ENCODE measurements at regions not wholly inside any gene's neighbourhood (a gene's known extent, or its start where the extent isn't known, plus 50 kb on each side); places are given as distances from the start of the nearest gene placed in this dataset.
"Not testable (repeated sequence)": the region's sequence is repeated elsewhere in the genome, so short reads cannot be mapped to it uniquely, and the experiment has no call there.

DNA sequence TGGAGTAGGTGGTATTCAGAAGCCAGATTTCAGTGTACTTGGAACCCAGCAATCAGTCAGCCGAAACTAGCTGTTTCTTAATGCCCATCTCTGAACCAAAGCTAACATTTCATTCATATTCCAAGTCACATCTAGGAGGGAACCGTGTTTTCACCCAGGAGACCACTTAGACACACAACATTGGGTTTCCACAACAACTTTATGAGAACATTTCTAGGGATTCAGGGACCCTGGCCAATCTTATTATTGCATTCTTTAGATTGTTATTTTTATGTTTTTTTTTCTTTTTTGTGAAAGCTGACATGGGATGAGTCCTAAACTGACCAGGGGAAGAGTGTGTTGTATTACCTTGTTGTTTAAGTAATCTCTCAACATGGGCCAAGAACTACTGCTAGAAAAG is 72.5 kb upstream of the KIAA0040 start:
- no peak for DNase-seq (ENCODE audit: low read depth, low spot score)
- TF ChIP-seq YY1 (IDR thresholded peaks at IDR 0.05; ENCODE audit: insufficient read depth, insufficient read length) (no peak), SUZ12 (IDR thresholded peaks at IDR 0.05; ENCODE audit: extremely low read depth, insufficient read depth, insufficient read length) (no peak)

DNA sequence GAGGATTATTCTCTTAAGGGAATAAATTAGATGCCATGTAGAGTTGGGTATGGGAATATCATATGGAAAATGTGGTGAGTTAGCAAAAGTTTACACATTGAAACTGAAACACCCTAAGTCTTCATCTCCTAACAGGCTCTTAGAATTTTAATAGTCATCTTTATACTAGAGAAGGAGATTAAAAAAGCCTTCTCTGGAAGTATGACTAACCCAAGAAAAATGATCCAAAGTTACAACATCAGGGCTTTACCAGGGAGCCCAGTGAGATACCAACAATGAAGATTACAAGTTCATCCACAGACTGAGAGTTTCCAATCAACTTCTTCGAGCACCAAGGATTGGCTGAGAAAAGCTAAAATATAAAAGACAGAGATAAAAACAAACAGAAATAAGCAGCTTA is 70.0 kb upstream of the KIAA0040 start:
- H3K4me1 ChIP-seq (ENCODE audit: insufficient read depth, insufficient read length): no peaks in the 10 kb centered on the region
- TF ChIP-seq ZNF274 (IDR thresholded peaks at IDR 0.05; ENCODE audit: low read depth, low read length) (no peak), SUZ12 (IDR thresholded peaks at IDR 0.05; ENCODE audit: extremely low read depth, insufficient read depth, insufficient read length) (no peak), YY1 (IDR thresholded peaks at IDR 0.05; ENCODE audit: insufficient read depth, insufficient read length) (no peak)
- peaks cover 7% of the 10 kb centered on the region; the same call in 1 of the 2 replicates for H3K9me3 ChIP-seq (ENCODE audit: insufficient read depth, low read length)
- H3K27me3 ChIP-seq (ENCODE audit: insufficient read depth, insufficient read length): no peaks in the 10 kb centered on the region
- H3K36me3 ChIP-seq (ENCODE audit: insufficient read depth, insufficient read length, low read length): no peaks in the 10 kb centered on the region
- no peak for DNase-seq (ENCODE audit: low read depth, low spot score)
- H3K4me3 ChIP-seq (ENCODE audit: insufficient read length, low read depth): no peak overlapping the region
- no peak overlapping the region for H3K9ac ChIP-seq (ENCODE audit: insufficient read length, low read depth)

More for the DNA sequence above, 72.5 kb upstream of the KIAA0040 start:
- Histone ChIP-seq H3K9me3 (ENCODE audit: insufficient read depth, low read length) (peaks cover 7% of the 10 kb centered on the region; the same call in 1 of the 2 replicates), H3K27me3 (ENCODE audit: insufficient read depth, insufficient read length) (no peaks in the 10 kb centered on the region), H3K4me1 (ENCODE audit: insufficient read depth, insufficient read length) (no peaks in the 10 kb centered on the region), H3K36me3 (ENCODE audit: insufficient read depth, insufficient read length, low read length) (no peaks in the 10 kb centered on the region), H3K9ac (ENCODE audit: insufficient read length, low read depth) (no peak overlapping the region), H3K4me3 (ENCODE audit: insufficient read length, low read depth) (no peak overlapping the region)

DNA sequence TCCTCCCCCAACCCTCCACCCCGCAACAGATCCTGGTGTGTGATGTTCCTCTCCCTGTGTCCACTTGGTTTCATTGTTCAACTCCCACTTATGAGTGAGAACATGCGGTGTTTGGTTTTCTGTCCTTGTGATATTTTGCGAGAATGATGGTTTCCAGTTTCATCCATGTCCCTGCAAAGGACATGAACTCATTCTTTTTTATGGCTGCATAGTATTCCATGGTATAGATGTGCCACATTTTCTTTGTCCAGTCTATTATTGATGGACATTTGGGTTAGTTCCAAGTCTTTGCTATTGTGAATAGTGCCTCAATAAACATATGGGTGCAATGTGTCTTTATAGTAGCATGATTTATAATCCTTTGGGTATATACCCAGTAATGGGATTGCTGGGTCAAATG is 63.7 kb upstream of the KIAA0040 start:
- H3K4me1 ChIP-seq (ENCODE audit: insufficient read depth, insufficient read length); H3K4me3 ChIP-seq (ENCODE audit: insufficient read length, low read depth); DNase-seq (ENCODE audit: low read depth, low spot score); H3K9ac ChIP-seq (ENCODE audit: insufficient read length, low read depth); H3K27me3 ChIP-seq (ENCODE audit: insufficient read depth, insufficient read length); H3K9me3 ChIP-seq (ENCODE audit: insufficient read depth, low read length); H3K36me3 ChIP-seq (ENCODE audit: insufficient read depth, insufficient read length, low read length): not testable (repeated sequence)

DNA sequence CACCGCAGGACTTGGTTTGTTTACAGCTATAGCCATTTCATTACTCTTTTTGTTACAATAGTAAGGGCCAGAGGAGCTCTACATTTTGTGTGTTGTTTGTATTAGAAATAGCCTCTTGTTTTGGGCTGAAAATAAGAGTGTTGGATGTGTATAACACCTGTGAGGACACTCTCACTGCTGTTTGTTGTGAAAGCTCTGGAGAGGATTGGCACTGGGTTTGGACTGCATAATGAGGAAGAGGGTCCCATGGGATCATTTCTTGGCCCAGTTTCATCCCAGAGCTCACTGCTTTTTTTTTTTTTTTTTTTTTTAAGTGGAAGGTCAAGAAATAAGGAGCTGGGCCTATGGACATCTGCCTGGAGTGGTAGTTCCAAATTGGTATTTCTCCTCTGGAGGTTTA is 61.6 kb upstream of the KIAA0040 start:
- H3K4me3 ChIP-seq (ENCODE audit: insufficient read length, low read depth): no peak overlapping the region
- no peak for TF ChIP-seq YY1 (IDR thresholded peaks at IDR 0.05; ENCODE audit: insufficient read depth, insufficient read length)
- TF ChIP-seq SUZ12 (IDR thresholded peaks at IDR 0.05; ENCODE audit: extremely low read depth, insufficient read depth, insufficient read length): no peak
- TF ChIP-seq ZNF274 (IDR thresholded peaks at IDR 0.05; ENCODE audit: low read depth, low read length): no peak
- no peak for DNase-seq (ENCODE audit: low read depth, low spot score)
- no peaks in the 10 kb centered on the region for H3K4me1 ChIP-seq (ENCODE audit: insufficient read depth, insufficient read length)
- no peak overlapping the region for H3K9ac ChIP-seq (ENCODE audit: insufficient read length, low read depth)
- no peaks in the 10 kb centered on the region for H3K27me3 ChIP-seq (ENCODE audit: insufficient read depth, insufficient read length)
- 0 out of 2 replicates have a peak, but pooled peaks cover 4% of the 10 kb centered on the region for H3K9me3 ChIP-seq (ENCODE audit: insufficient read depth, low read length)
- no peaks in the 10 kb centered on the region for H3K36me3 ChIP-seq (ENCODE audit: insufficient read depth, insufficient read length, low read length)

GRCh38 chr1:175252561-175252960 is 60.0 kb upstream of the KIAA0040 start:
- no peaks in the 10 kb centered on the region for H3K27me3 ChIP-seq (ENCODE audit: insufficient read depth, insufficient read length)
- no peak overlapping the region for H3K9ac ChIP-seq (ENCODE audit: insufficient read length, low read depth)
- H3K4me3 ChIP-seq (ENCODE audit: insufficient read length, low read depth): no peak overlapping the region
- no peaks in the 10 kb centered on the region for H3K4me1 ChIP-seq (ENCODE audit: insufficient read depth, insufficient read length)
- DNase-seq (ENCODE audit: low read depth, low spot score): no peak
- H3K9me3 ChIP-seq (ENCODE audit: insufficient read depth, low read length): 0 out of 2 replicates have a peak, but pooled peaks cover 4% of the 10 kb centered on the region
- H3K36me3 ChIP-seq (ENCODE audit: insufficient read depth, insufficient read length, low read length): no peaks in the 10 kb centered on the region
- TF ChIP-seq ZNF274 (IDR thresholded peaks at IDR 0.05; ENCODE audit: low read depth, low read length): no peak
- no peak for TF ChIP-seq SUZ12 (IDR thresholded peaks at IDR 0.05; ENCODE audit: extremely low read depth, insufficient read depth, insufficient read length)
- TF ChIP-seq YY1 (IDR thresholded peaks at IDR 0.05; ENCODE audit: insufficient read depth, insufficient read length): no peak

- peak; percentile 58 for DNase-seq (ENCODE audit: low read depth, low spot score)
- no peaks in the 10 kb centered on the region for H3K4me1 ChIP-seq (ENCODE audit: insufficient read depth, insufficient read length)
- H3K9me3 ChIP-seq (ENCODE audit: insufficient read depth, low read length): 0 out of 2 replicates have a peak, but pooled peaks cover 4% of the 10 kb centered on the region
- no peaks in the 10 kb centered on the region for H3K27me3 ChIP-seq (ENCODE audit: insufficient read depth, insufficient read length)
- H3K9ac ChIP-seq (ENCODE audit: insufficient read length, low read depth): no peak overlapping the region
- no peaks in the 10 kb centered on the region for H3K36me3 ChIP-seq (ENCODE audit: insufficient read depth, insufficient read length, low read length)
- no peak overlapping the region for H3K4me3 ChIP-seq (ENCODE audit: insufficient read length, low read depth)
- TF ChIP-seq SUZ12 (IDR thresholded peaks at IDR 0.05; ENCODE audit: extremely low read depth, insufficient read depth, insufficient read length) (no peak), ZNF274 (IDR thresholded peaks at IDR 0.05; ENCODE audit: low read depth, low read length) (no peak), YY1 (IDR thresholded peaks at IDR 0.05; ENCODE audit: insufficient read depth, insufficient read length) (no peak)
Measured at GRCh38 chr1:175250027-175250426, 57.5 kb upstream of the KIAA0040 start.

GRCh38 chr1:175248036-175248435 is 55.5 kb upstream of the KIAA0040 start:
- H3K4me3 ChIP-seq (ENCODE audit: insufficient read length, low read depth); H3K4me1 ChIP-seq (ENCODE audit: insufficient read depth, insufficient read length); H3K36me3 ChIP-seq (ENCODE audit: insufficient read depth, insufficient read length, low read length); H3K9ac ChIP-seq (ENCODE audit: insufficient read length, low read depth); DNase-seq (ENCODE audit: low read depth, low spot score); H3K27me3 ChIP-seq (ENCODE audit: insufficient read depth, insufficient read length): not testable (repeated sequence)
- peaks cover 18% of the 10 kb centered on the region for H3K9me3 ChIP-seq (ENCODE audit: insufficient read depth, low read length)

GRCh38 chr1:175247056-175247455 is 54.5 kb upstream of the KIAA0040 start:
- not testable (repeated sequence) for H3K27me3 ChIP-seq (ENCODE audit: insufficient read depth, insufficient read length); H3K4me1 ChIP-seq (ENCODE audit: insufficient read depth, insufficient read length); H3K4me3 ChIP-seq (ENCODE audit: insufficient read length, low read depth); DNase-seq (ENCODE audit: low read depth, low spot score); H3K9ac ChIP-seq (ENCODE audit: insufficient read length, low read depth); H3K36me3 ChIP-seq (ENCODE audit: insufficient read depth, insufficient read length, low read length)
- peaks cover 18% of the 10 kb centered on the region for H3K9me3 ChIP-seq (ENCODE audit: insufficient read depth, low read length)
